HG03520 (cell line): ENCODE measurements at regions not wholly inside any gene's neighbourhood (a gene's known extent, or its start where the extent isn't known, plus 50 kb on each side); places are given as distances from the start of the nearest gene placed in this dataset.
"Not testable (repeated sequence)": the region's sequence is repeated elsewhere in the genome, so short reads cannot be mapped to it uniquely, and the experiment has no call there.

Source experiments
- ATAC-seq: cut with Tn5 transposase; IDR thresholded peaks from one replicate; pipeline ENCODE4 v1.9.1; 2021; ENCODE audit warnings: mild to moderate bottlenecking, moderate library complexity; ENCODE audit not compliant: unreplicated experiment

DNA sequence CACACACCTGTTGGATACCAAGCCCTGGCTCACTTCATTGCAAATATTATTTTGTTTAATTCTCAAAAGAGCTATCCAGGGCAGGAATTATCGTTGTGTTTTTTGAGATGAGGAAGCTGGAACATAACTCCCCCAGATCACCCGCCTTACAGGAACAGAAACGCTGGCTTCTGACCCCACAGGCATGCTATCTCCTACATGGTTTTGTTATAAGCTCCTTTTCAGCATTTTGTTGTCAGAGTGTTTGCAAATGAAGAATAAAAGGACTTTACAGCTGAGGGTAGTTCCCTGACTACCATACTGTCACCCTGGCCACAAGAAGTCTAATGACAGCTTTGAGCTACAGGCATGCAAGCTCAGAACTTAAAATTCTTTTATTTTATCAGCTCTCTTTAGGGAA, 62.0 kb upstream of the MRPS9 start:
- no peak for ATAC-seq

DNA sequence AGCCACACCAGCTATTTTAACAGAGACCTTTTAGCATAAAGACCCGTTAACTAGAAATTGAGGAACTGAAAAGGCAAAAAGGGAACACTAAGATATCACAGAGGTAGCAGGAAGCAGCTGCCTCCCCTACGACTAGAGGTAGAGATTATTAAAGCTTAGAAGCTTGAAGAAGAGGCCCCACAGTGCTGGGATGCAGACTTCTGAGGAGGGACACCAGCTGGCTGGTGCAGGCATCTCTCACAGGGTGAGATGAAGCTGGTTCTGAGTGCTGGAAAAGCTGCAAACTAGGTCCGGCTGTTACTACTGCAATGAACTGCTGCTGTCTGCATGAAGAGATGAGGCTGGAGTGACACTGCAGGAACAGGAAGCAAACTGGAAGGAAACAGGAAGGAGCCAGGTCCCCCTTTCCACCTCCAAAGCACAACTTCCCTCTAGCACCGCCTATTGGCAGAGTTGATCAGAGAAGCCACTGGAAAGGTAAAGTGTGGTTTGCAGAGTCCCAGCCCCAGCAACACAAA, 61.2 kb upstream of the MRPS9 start:
- ATAC-seq = peak; percentile 96

DNA sequence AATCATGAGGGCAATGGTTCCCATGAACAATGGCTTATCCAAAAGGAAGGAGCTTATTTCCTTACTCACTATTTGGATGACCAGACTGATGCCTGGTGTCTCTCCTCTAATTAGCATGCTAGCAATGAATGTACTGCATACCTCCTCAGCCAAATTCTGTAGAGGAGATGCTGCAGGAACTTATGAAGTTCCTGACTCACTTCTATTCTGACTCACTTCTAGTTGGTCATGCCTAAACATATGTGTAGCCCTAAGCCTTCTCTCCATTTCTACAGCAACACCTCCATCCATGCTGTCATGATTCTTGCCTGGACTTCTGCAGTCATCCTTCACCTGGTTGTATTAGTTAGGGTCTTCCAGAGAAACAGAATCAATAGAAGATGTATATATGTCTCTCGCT, 59.9 kb upstream of the MRPS9 start:
- ATAC-seq = no peak

DNA sequence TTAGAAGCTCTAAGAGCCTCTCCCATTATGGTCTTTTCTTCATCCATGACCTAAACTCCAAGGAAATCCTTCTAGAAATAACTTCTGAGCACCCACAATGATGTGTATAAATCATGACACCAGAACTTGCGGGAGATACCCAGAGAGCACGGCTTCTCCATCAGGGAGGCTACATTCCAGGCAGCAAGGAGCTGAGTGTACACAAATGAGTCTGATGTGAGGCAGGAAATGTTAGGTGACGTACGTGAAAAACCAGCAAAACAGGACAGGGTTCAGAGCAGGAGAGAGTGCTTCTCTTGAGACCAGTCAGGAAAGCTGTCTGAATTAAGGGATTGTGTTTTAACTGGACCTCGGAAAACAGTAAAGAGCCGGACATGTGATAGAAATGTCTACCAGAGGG, 58.1 kb upstream of the MRPS9 start:
- not testable (repeated sequence) for ATAC-seq

DNA sequence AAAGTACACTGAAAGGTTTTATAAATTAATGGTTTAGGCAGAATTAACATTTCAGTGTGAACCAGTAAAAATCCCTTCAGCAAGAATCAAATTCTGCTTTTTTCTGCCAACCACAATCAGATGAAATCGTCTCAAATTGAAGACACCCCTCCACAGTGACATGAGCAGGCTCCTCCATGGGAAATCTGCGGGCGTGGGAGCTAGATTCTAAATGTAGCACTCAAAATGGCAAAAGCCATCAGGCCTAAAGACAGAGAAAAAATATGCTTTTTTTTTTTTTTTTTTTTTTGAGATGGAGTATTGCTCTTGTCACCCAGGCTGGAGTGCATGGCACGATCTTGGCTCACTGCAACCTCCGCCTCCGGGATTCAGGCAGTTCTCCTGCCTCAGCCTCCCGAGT, 55.8 kb upstream of the MRPS9 start:
- no peak for ATAC-seq
